CD14-positive monocyte (primary cell): ENCODE measurements at regions not wholly inside any gene's neighbourhood (a gene's known extent, or its start where the extent isn't known, plus 50 kb on each side); places are given as distances from the start of the nearest gene placed in this dataset.

Experiments used
- DNase-seq, 3 donors: peaks; one replicate each; pipeline ENCODE4 v3.0.0-alpha.2; 2011 to 2022
- H2AFZ ChIP-seq: 2 replicates; pipeline ENCODE4 v1.6.0; 2012; ENCODE audit warnings: mild to moderate bottlenecking, low read depth, low read length, inconsistent platforms; ENCODE audit not compliant: insufficient read depth, poor library complexity, severe bottlenecking
- H3K27ac ChIP-seq, 2 donors: 1 replicate in 1 of 2; 2 replicates in 1 of 2; pipeline ENCODE4 v1.5.1; 2012 to 2013; ENCODE audit warnings: low read length in 2 of 2, control low read depth in 1 of 2, inconsistent platforms in 1 of 2, low read depth in 1 of 2, mild to moderate bottlenecking in 1 of 2
- H3K27me3 ChIP-seq, 2 donors: one replicate each; pipeline versions ENCODE4 v1.6.0 to v1.6.1; 2011 to 2013; ENCODE audit warnings: low read length in 2 of 2; ENCODE audit not compliant: control insufficient read depth in 2 of 2, insufficient read depth in 2 of 2
- H3K36me3 ChIP-seq, 2 donors: replicated peaks in 1 of 2; 1 replicate in 1 of 2; 2 replicates in 1 of 2; pipeline versions ENCODE4 v1.5.1 to v1.6.1; 2012 to 2013; ENCODE audit warnings: low read length in 2 of 2, control low read depth in 1 of 2, inconsistent platforms in 1 of 2, mild to moderate bottlenecking in 1 of 2; ENCODE audit not compliant: insufficient read depth in 2 of 2, control insufficient read depth in 1 of 2
- H3K4me1 ChIP-seq, 2 donors: 1 replicate in 1 of 2; 2 replicates in 1 of 2; pipeline versions ENCODE4 v1.5.1 to v1.6.1; 2012 to 2013; ENCODE audit warnings: low read length in 2 of 2, control low read depth in 1 of 2, inconsistent platforms in 1 of 2, mild to moderate bottlenecking in 1 of 2, moderate library complexity in 1 of 2; ENCODE audit not compliant: insufficient read depth in 2 of 2, control insufficient read depth in 1 of 2
- H3K4me2 ChIP-seq: replicated peaks from 2 replicates; pipeline ENCODE3; 2012; ENCODE audit warnings: low read length, moderate library complexity, mild to moderate bottlenecking; ENCODE audit not compliant: poor library complexity, severe bottlenecking; ENCODE audit errors: extremely low read depth
- H3K4me3 ChIP-seq, 3 experiments: fragments of 200-600 bp in 1 of 3; sonication (generic) in 1 of 3; replicated peaks in 1 of 3; 1 replicate in 2 of 3; 2 replicates in 1 of 3; pipeline ENCODE4 v1.5.1; 2011 to 2013; ENCODE audit warnings: low read length in 3 of 3, mild to moderate bottlenecking in 3 of 3, control low read depth in 2 of 3, low read depth in 2 of 3, inconsistent platforms in 1 of 3, moderate library complexity in 1 of 3
- H3K79me2 ChIP-seq: 2 replicates; pipeline ENCODE4 v1.6.0; 2012; ENCODE audit warnings: mild to moderate bottlenecking, control low read depth, inconsistent platforms, low read length, moderate library complexity; ENCODE audit not compliant: insufficient read depth
- H3K9ac ChIP-seq: 2 replicates; pipeline ENCODE4 v1.6.0; 2017; ENCODE audit warnings: low read length, mild to moderate bottlenecking; ENCODE audit not compliant: insufficient read depth, poor library complexity, severe bottlenecking
- H3K9me3 ChIP-seq, 2 donors: replicated peaks in 1 of 2; 1 replicate in 1 of 2; 2 replicates in 1 of 2; pipeline versions ENCODE4 v1.5.1 to v1.6.1; 2012 to 2013; ENCODE audit warnings: low read length in 2 of 2, control low read depth in 1 of 2; ENCODE audit not compliant: control insufficient read depth in 1 of 2, insufficient read depth in 1 of 2
- H4K20me1 ChIP-seq: 2 replicates; pipeline ENCODE4 v1.6.0; 2012; ENCODE audit warnings: mild to moderate bottlenecking, low read length, control low read depth, moderate library complexity; ENCODE audit not compliant: insufficient read depth
- H3K27ac Mint-ChIP-seq, 7 donors: one replicate each; pipeline ENCODE4 v1.8.0; 2020; ENCODE audit warnings: mild to moderate bottlenecking in 7 of 7, mixed read lengths in 7 of 7, moderate library complexity in 6 of 7, inconsistent platforms in 2 of 7
- H3K27me3 Mint-ChIP-seq, 3 donors: one replicate each; pipeline ENCODE4 v1.8.0; 2021 to 2022; ENCODE audit warnings: low read depth in 3 of 3, mild to moderate bottlenecking in 3 of 3, mixed read lengths in 3 of 3, moderate library complexity in 3 of 3, inconsistent platforms in 1 of 3
- H3K36me3 Mint-ChIP-seq, 2 donors: one replicate each; pipeline ENCODE4 v1.8.0; 2020; ENCODE audit warnings: mixed read lengths in 2 of 2, inconsistent platforms in 1 of 2, mild to moderate bottlenecking in 1 of 2
- H3K4me1 Mint-ChIP-seq: one replicate; pipeline ENCODE4 v1.8.0; 2020; ENCODE audit warnings: mild to moderate bottlenecking, mixed read lengths
- H3K4me3 Mint-ChIP-seq, 2 donors: one replicate each; pipeline ENCODE4 v1.8.0; 2020; ENCODE audit warnings: mild to moderate bottlenecking in 2 of 2, mixed read lengths in 2 of 2, moderate library complexity in 1 of 2
- H3K9me3 Mint-ChIP-seq, 7 donors: one replicate each; pipeline ENCODE4 v1.8.0; 2020 to 2022; ENCODE audit warnings: mixed read lengths in 7 of 7, mild to moderate bottlenecking in 6 of 7, moderate library complexity in 6 of 7, inconsistent platforms in 2 of 7
- WGBS: methylation state at CpG from one replicate; pipeline ENCODE4 v1.1.5; 2013; ENCODE audit warnings: missing lambda C conversion rate; ENCODE audit not compliant: insufficient coverage; 5-methylcytosine and 5-hydroxymethylcytosine counted together
- intact Hi-C, 2 donors: fragments of 100-400 bp; cut with micrococcal nuclease; formaldehyde crosslinking; loops; one replicate each; pipeline versions ENCODE4 v1.15.0 to v1.15.1; 2023
- TF ChIP-seq, protein P1 (sequence below): fragments of 200-600 bp; IDR thresholded peaks from one replicate; pipeline ENCODE4 v1.8.0; 2022; ENCODE audit warnings: antibody characterized with exemption, mild to moderate bottlenecking

DNA sequence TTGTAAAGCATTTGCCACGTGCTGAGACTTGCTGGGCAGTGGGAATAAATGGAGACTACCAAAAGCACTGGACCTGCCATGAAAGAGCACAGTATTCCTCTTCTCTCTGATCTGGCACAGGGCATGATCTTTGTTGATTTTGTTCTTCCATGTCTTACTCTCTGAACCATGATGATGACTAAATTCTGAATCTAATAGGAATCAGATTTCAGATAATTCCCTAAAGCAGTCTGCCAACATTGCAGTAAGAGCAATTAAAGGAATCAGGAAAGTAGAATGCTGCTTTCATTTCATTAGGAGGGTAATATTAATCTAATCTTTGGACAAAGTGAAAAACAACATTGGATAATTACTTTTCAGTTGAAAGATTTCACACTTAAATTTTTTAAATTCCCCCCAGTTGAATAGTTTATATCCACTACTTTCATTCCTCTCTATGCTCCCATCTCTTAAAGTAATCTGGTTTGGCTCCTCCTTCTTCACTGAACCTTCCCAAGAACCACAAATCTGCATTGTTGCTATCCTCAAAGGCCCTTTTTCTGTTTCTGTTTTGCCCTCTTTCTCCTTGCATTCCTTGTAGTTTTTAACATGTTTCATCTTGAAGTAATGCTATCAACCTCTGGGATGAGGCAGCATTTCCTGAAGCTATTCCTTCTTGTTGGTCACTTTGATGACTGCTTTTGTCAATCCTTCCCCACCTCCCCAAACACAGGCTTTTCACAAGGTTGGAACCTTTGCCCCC, 243.2 kb upstream of the TENT5A start:
- DNase-seq = no peak
- intact Hi-C loops = no loop called here
- no peak overlapping the region for H3K27ac ChIP-seq
- peaks cover 14% of the 10 kb centered on the region for H3K4me1 Mint-ChIP-seq
- H3K27me3 Mint-ChIP-seq = no peaks in the 10 kb centered on the region
- H3K27ac Mint-ChIP-seq = no peak overlapping the region
- no peaks in the 10 kb centered on the region for H3K79me2 ChIP-seq
- no peak overlapping the region for H3K9ac ChIP-seq
- no peaks in the 10 kb centered on the region for H3K36me3 Mint-ChIP-seq
- H3K4me2 ChIP-seq = no peak overlapping the region
- H3K36me3 ChIP-seq = no peaks in the 10 kb centered on the region
- H4K20me1 ChIP-seq = no peaks in the 10 kb centered on the region
- TF ChIP-seq, protein P1, sequence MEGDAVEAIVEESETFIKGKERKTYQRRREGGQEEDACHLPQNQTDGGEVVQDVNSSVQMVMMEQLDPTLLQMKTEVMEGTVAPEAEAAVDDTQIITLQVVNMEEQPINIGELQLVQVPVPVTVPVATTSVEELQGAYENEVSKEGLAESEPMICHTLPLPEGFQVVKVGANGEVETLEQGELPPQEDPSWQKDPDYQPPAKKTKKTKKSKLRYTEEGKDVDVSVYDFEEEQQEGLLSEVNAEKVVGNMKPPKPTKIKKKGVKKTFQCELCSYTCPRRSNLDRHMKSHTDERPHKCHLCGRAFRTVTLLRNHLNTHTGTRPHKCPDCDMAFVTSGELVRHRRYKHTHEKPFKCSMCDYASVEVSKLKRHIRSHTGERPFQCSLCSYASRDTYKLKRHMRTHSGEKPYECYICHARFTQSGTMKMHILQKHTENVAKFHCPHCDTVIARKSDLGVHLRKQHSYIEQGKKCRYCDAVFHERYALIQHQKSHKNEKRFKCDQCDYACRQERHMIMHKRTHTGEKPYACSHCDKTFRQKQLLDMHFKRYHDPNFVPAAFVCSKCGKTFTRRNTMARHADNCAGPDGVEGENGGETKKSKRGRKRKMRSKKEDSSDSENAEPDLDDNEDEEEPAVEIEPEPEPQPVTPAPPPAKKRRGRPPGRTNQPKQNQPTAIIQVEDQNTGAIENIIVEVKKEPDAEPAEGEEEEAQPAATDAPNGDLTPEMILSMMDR = no peak
- no peaks in the 10 kb centered on the region for H3K9me3 ChIP-seq
- no peak overlapping the region for H3K4me3 Mint-ChIP-seq
- H3K4me1 ChIP-seq = peaks cover 11 to 17% of the 10 kb centered on the region in 2 donors
- H3K4me3 ChIP-seq = no peak overlapping the region
- no peak overlapping the region for H2AFZ ChIP-seq
- no peaks in the 10 kb centered on the region for H3K9me3 Mint-ChIP-seq
- WGBS = no CpG with 5 or more reads among the region's 1 CpG
- no peaks in the 10 kb centered on the region for H3K27me3 ChIP-seq

DNA sequence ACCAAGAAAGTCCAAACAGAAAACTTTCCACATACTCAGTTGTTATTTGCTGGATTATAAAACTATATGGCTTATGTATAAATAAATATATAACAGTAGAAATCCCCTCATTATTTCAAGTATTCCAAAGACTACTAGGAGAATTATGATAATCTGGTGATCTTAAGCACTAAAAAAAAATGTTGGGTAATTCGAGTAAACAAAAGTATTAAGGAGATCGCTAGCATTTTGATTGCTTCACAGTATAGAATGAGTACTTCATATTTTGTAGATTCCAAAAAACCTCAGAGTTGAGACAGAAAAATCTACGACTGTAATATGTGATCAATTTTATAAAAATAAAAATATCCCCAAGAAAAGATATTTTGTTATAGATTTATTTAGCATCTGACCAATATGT, 236.4 kb upstream of the TENT5A start:
- H3K36me3 ChIP-seq = no peaks in the 10 kb centered on the region
- no peaks in the 10 kb centered on the region for H3K36me3 Mint-ChIP-seq
- H3K4me1 ChIP-seq = no peaks in the 10 kb centered on the region
- H3K27ac ChIP-seq = no peak overlapping the region
- no peaks in the 10 kb centered on the region for H3K27me3 Mint-ChIP-seq
- no peak overlapping the region for H3K4me2 ChIP-seq
- no peaks in the 10 kb centered on the region for H3K79me2 ChIP-seq
- H3K27ac Mint-ChIP-seq = no peak overlapping the region
- H3K9me3 Mint-ChIP-seq = peaks cover 0 to 3% (median 0%) of the 10 kb centered on the region in 7 donors
- DNase-seq = no peak
- H3K4me3 ChIP-seq = no peak overlapping the region
- H3K27me3 ChIP-seq = no peaks in the 10 kb centered on the region
- H3K4me3 Mint-ChIP-seq = no peak overlapping the region
- H4K20me1 ChIP-seq = no peaks in the 10 kb centered on the region
- no CpG with 5 or more reads among the region's 3 CpGs for WGBS
- H3K4me1 Mint-ChIP-seq = no peaks in the 10 kb centered on the region
- H2AFZ ChIP-seq = no peak overlapping the region
- TF ChIP-seq, protein P1 = no peak
- intact Hi-C loops = no loop called here
- H3K9ac ChIP-seq = no peak overlapping the region
- H3K9me3 ChIP-seq = no peaks in the 10 kb centered on the region
